ENCODE measurements at regions not wholly inside any gene's neighbourhood (a gene's known extent, or its start where the extent isn't known, plus 50 kb on each side); places are given as distances from the start of the nearest gene placed in this dataset.

GRCh38 chr13:90519157-90519556 is 828.3 kb upstream of the MIR17HG start:
- no peak for DNase-seq
- no peak for TF ChIP-seq POLR2A (IDR thresholded peaks at IDR 0.05; ENCODE audit: low read length)
- no peak for TF ChIP-seq GATA1 (IDR thresholded peaks at IDR 0.05; ENCODE audit: low read depth, low read length)

GRCh38 chr13:90526711-90527110 is 820.8 kb upstream of the MIR17HG start:
- TF ChIP-seq GATA1 (IDR thresholded peaks at IDR 0.05; ENCODE audit: low read depth, low read length): no peak
- no peak for TF ChIP-seq POLR2A (IDR thresholded peaks at IDR 0.05; ENCODE audit: low read length)
- peak; percentile 20 to 83 for DNase-seq

DNA sequence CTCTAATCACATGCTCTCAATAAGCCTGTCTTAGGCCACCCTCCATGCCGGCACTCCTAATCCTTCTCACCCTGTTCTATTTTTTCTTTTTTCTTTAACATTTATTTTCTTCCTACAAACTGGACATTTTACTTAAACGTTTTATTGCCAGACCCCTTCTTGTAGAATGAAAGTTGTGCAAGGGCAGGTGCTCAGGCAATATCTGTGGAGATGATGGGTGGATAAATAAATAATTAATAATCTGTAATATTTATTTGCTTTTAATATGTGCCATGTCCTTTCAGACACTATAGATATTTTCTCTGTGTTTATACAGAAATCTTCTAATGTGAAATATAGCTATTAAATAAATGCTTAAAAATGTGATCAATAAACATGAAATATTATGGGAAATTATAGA is 815.7 kb upstream of the MIR17HG start:
- TF ChIP-seq GATA1 (IDR thresholded peaks at IDR 0.05; ENCODE audit: low read depth, low read length) (no peak), POLR2A (IDR thresholded peaks at IDR 0.05; ENCODE audit: low read length) (no peak)
- DNase-seq: no peak

GRCh38 chr13:90532861-90533492 is 814.5 kb upstream of the MIR17HG start:
- DNase-seq: no peak
- TF ChIP-seq GATA1 (IDR thresholded peaks at IDR 0.05; ENCODE audit: low read depth, low read length) (no peak), POLR2A (IDR thresholded peaks at IDR 0.05; ENCODE audit: low read length) (no peak)

GRCh38 chr13:90533866-90534265 is 813.6 kb upstream of the MIR17HG start:
- no peak for DNase-seq
- no peak for TF ChIP-seq POLR2A (IDR thresholded peaks at IDR 0.05; ENCODE audit: low read length)
- no peak for TF ChIP-seq GATA1 (IDR thresholded peaks at IDR 0.05; ENCODE audit: low read depth, low read length)

DNA sequence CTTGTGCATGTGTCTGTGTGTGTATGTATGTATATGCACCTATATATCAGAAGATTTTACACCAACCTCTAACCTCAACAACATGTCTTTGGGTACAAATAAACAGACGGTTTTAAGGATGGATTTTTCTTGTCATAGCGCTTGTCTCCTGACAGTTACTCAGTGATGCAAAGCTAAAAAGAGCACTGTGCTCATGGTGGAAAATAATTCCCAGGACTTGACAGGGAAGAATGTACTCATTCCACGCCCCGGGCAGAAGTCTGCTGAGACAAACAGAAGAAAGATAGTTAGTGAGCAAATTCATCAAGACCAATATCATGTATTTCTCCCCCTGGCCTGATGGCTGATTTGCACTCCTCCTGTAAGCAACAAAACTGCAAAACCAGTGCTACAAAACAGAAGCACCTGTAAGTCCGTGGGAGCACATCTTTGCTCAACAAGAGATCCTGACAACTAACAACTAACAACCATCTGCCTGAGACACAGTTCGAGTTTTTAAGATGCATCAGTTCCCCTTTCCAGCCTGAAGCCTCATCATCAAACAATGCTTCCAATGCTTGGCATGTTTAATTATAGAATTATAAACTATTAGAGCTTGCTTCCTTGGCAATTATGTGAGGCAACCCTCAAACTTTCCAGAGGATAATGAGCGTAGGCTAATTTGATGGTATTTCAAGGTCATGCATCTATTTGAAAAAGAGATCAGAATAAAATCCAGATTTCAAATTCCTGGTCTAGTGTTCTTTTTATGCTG is 812.7 kb upstream of the MIR17HG start:
- no peak for TF ChIP-seq GATA1 (IDR thresholded peaks at IDR 0.05; ENCODE audit: low read depth, low read length)
- no peak for TF ChIP-seq POLR2A (IDR thresholded peaks at IDR 0.05; ENCODE audit: low read length)
- no peak for DNase-seq

DNA sequence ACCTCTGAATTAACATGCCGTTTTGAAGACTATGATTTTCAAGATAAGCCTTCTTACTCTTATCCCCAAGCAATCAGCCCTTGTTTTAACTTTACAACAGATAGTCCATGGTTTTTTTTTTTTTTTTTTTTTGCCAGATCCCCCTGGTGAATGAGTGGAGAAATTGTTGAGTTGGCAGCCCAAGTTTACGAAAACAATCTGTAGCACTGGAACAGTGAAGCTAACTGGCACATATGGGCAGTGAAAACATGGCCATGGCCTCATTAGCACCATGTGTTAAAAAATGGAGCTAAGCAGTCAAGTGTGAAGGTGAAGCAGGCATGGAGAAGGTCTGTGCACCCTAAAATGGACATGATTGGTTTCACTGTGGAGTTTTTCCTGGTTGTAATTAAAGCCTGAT is 812.1 kb upstream of the MIR17HG start:
- TF ChIP-seq POLR2A (IDR thresholded peaks at IDR 0.05; ENCODE audit: low read length) (no peak), GATA1 (IDR thresholded peaks at IDR 0.05; ENCODE audit: low read depth, low read length) (no peak)
- no peak for DNase-seq

DNA sequence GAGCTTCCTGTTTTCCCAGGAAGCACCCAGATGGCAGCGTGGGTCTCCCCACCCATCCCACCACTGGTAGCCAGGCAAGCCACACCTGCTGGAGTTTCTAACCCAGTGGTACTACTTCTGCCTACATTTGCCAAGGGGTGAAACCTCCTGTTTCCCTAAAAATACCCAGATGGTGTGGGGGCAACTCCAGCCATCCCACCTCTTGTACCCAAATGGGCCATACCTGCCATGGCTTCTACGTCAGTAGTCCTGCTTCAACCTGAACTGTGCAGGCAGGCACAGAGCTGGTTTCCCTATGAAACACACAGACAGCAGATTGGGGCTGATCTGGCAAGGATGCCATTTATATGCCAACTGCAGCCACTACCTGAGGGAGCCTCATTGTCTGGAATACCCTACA is 809.4 kb upstream of the MIR17HG start:
- no peak for DNase-seq

DNA sequence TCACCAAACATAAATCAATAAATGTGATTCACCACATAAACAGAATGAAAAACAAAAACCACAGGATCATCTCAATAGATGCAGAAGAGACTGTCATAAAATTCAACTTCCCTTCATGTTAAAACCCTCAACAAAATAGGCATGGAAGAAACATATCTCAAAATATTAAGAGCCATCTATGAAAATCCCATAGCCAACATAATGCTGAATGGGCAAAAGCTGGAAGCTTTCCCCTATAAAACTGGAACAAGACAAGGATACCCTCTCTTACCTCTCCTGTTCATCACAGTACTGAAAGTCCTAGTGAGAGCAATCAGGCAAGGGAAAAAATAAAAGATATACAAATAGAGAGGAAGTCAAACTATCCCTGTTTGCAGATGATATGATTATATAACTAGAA is 806.1 kb upstream of the MIR17HG start:
- TF ChIP-seq POLR2A (IDR thresholded peaks at IDR 0.05; ENCODE audit: low read length) (no peak), GATA1 (IDR thresholded peaks at IDR 0.05; ENCODE audit: low read depth, low read length) (no peak)

More for the DNA sequence above, 809.4 kb upstream of the MIR17HG start:
- no peak for TF ChIP-seq POLR2A (IDR thresholded peaks at IDR 0.05; ENCODE audit: low read length)
- TF ChIP-seq GATA1 (IDR thresholded peaks at IDR 0.05; ENCODE audit: low read depth, low read length): no peak

DNA sequence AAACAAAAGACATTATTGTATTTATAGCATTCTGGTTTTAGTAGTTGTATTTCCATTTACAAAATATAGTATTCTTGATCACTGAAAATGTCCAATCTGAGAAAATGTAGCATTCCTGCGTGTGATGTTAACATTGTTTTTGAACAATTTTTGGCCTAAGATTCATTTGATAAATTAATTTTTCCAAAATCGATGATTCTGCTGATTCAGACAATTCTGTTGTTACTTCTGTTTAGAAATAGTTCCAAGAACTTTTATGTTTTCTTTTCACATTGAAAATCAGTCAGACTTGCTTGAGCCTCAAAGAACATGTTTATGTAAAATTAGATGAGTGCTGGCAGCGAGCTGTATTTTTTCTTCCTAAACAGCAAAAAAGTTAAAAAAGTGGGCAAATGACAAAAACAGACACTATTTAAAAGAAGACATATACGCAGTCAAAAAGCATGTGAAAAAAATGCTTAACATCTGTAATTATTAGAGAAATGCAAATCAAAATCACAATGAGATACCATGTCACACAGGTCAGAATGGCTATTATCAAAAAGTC is 804.5 kb upstream of the MIR17HG start:
- TF ChIP-seq POLR2A (IDR thresholded peaks at IDR 0.05; ENCODE audit: low read length) (no peak), GATA1 (IDR thresholded peaks at IDR 0.05; ENCODE audit: low read depth, low read length) (no peak)
- DNase-seq: no peak

More for the DNA sequence above, 806.1 kb upstream of the MIR17HG start:
- DNase-seq: no peak

DNA sequence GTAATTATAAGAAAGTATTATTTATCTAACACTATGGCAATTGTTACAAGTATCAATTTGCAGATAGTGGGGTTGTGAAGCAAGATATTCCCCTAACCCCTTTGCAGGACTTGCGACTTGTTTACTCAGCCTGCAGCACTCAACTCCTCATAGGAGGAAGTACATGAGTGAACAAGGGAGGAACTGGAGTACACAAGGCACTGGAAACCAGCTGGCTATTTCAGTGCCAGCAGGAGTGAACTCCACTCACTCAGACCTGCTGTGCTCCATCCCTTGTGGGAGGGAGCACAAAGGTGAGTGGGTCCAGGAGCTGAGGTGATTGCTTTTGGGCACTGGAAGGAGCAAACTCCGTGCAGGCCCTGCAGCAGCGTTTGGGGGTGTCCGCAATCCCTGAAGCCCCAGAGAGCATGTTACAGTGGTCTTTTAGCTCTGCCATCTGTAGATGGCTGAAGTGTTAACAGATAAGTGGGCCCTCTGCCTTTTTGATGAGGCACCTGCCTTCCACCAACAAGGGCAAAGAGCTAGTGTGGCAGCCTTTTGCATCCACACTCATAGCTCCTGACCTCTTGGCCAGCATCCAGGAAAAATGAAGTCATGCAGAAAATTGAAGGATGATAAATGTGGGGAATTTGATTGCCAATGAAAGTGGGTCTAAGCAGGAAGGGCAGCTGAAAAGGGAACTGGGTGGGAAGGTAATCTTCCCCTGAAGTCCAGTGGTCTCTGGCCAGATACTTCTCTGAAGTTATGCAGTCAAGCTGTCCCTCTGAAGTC is 802.2 kb upstream of the MIR17HG start:
- DNase-seq: peak; percentile 1
- no peak for TF ChIP-seq GATA1 (IDR thresholded peaks at IDR 0.05; ENCODE audit: low read depth, low read length)
- TF ChIP-seq POLR2A (IDR thresholded peaks at IDR 0.05; ENCODE audit: low read length): no peak

DNA sequence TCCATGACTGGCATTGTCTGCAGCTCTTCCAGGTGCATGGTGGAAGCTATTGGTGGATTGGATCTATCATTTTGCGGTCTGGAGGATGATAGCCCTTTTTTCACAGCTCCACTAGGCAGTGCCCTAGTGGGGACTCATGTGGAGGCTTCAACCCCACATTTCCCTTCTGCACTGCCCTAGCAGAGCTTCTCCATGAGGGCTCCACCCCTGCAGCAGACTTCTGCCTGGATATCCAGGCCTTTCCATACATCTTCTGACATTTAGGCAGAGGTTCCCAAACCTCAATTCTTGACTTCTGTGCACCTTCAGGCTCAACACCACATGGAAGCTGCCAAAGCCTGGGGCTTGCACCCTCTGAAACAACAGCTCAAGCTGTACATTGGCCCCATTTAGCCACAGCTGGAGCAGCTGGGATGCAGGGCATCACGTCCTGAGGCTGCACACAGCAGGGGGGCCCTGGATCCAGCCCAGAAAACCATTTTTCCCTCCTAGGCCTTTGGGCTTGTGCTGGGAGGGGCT is 800.2 kb upstream of the MIR17HG start:
- DNase-seq: no peak
- TF ChIP-seq POLR2A (IDR thresholded peaks at IDR 0.05; ENCODE audit: low read length) (no peak), GATA1 (IDR thresholded peaks at IDR 0.05; ENCODE audit: low read depth, low read length) (no peak)

- no peak for DNase-seq
- TF ChIP-seq POLR2A (IDR thresholded peaks at IDR 0.05; ENCODE audit: low read length) (no peak), GATA1 (IDR thresholded peaks at IDR 0.05; ENCODE audit: low read depth, low read length) (no peak)
These were observed 796.2 kb upstream of the MIR17HG start for GRCh38 chr13:90551253-90551652.

GRCh38 chr13:90552702-90553101 is 794.8 kb upstream of the MIR17HG start:
- TF ChIP-seq POLR2A (IDR thresholded peaks at IDR 0.05; ENCODE audit: low read length) (no peak), GATA1 (IDR thresholded peaks at IDR 0.05; ENCODE audit: low read depth, low read length) (no peak)
- no peak for DNase-seq

Data from erythroblast (primary cell).